Eye (tissue), 1 donor: ENCODE measurements at regions not wholly inside any gene's neighbourhood (a gene's known extent, or its start where the extent isn't known, plus 50 kb on each side); places are given as distances from the start of the nearest gene placed in this dataset.
"Not testable (repeated sequence)": the region's sequence is repeated elsewhere in the genome, so short reads cannot be mapped to it uniquely, and the experiment has no call there.

Experiments used
- DNase-seq: peaks from one replicate; pipeline ENCODE4 v3.0.0-alpha.2; 2015

GRCh38 chr5:10921160-10921559, 160.1 kb upstream of the DAP start:
- DNase-seq: no peak

GRCh38 chr5:10920400-10920799, 159.4 kb upstream of the DAP start:
- DNase-seq: no peak

GRCh38 chr5:10914741-10915480, 153.9 kb upstream of the DAP start:
- DNase-seq: no peak

GRCh38 chr5:10913841-10914240, 152.8 kb upstream of the DAP start:
- DNase-seq: no peak

- no peak for DNase-seq
Observed at GRCh38 chr5:10913181-10913810, 152.3 kb upstream of the DAP start.

GRCh38 chr5:10912435-10912834, 151.4 kb upstream of the DAP start:
- no peak for DNase-seq

GRCh38 chr5:10910261-10910660, 149.2 kb upstream of the DAP start:
- DNase-seq: no peak

GRCh38 chr5:10904862-10905432, 143.9 kb upstream of the DAP start:
- DNase-seq: no peak

- no peak for DNase-seq
Observed at GRCh38 chr5:10903786-10904560, 142.9 kb upstream of the DAP start.

GRCh38 chr5:10902145-10902544, 141.1 kb upstream of the DAP start:
- DNase-seq: no peak

- no peak for DNase-seq
Observed at GRCh38 chr5:10898514-10898913, 137.5 kb upstream of the DAP start.

- no peak for DNase-seq
Observed at GRCh38 chr5:10896016-10896415, 135.0 kb upstream of the DAP start.

GRCh38 chr5:10894445-10895054, 133.5 kb upstream of the DAP start:
- no peak for DNase-seq

- no peak for DNase-seq
Observed at GRCh38 chr5:10892911-10893215, 131.8 kb upstream of the DAP start.

GRCh38 chr5:10892147-10892910, 131.3 kb upstream of the DAP start:
- DNase-seq: no peak

- no peak for DNase-seq
Observed at GRCh38 chr5:10891193-10891592, 130.2 kb upstream of the DAP start.

- DNase-seq: no peak
Observed at GRCh38 chr5:10886497-10886896, 125.5 kb upstream of the DAP start.

- DNase-seq: no peak
Observed at GRCh38 chr5:10885026-10885425, 124.0 kb upstream of the DAP start.

GRCh38 chr5:10883945-10884344, 122.9 kb upstream of the DAP start:
- not testable (repeated sequence) for DNase-seq

- no peak for DNase-seq
Observed at GRCh38 chr5:10880934-10881333, 119.9 kb upstream of the DAP start.

- not testable (repeated sequence) for DNase-seq
Observed at GRCh38 chr5:10876996-10877395, 116.0 kb upstream of the DAP start.

- DNase-seq: no peak
Observed at GRCh38 chr5:10876006-10876744, 115.1 kb upstream of the DAP start.
